ENCODE measurements at regions not wholly inside any gene's neighbourhood (a gene's known extent, or its start where the extent isn't known, plus 50 kb on each side); places are given as distances from the start of the nearest gene placed in this dataset.

DNA sequence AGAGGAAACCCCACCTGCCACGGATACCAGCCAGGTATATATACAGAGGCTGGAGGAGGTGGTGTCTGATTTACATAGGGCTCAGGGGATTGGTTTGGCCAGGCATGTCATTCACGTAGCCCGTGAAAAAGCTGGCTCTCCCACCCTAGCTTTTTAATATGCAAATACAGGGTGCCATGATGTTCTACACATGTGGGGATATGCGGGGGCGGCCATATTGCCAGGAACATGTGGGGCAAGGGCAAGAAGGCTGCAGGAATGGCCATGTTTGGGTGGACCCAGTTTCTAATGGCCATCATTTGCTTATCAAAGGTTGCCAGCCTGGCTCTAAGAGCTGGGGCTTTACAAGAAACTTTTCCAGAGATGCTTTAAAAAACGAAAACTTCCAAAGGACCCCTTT, 131.5 kb upstream of the KIF5B start:
- TF ChIP-seq, protein P1, sequence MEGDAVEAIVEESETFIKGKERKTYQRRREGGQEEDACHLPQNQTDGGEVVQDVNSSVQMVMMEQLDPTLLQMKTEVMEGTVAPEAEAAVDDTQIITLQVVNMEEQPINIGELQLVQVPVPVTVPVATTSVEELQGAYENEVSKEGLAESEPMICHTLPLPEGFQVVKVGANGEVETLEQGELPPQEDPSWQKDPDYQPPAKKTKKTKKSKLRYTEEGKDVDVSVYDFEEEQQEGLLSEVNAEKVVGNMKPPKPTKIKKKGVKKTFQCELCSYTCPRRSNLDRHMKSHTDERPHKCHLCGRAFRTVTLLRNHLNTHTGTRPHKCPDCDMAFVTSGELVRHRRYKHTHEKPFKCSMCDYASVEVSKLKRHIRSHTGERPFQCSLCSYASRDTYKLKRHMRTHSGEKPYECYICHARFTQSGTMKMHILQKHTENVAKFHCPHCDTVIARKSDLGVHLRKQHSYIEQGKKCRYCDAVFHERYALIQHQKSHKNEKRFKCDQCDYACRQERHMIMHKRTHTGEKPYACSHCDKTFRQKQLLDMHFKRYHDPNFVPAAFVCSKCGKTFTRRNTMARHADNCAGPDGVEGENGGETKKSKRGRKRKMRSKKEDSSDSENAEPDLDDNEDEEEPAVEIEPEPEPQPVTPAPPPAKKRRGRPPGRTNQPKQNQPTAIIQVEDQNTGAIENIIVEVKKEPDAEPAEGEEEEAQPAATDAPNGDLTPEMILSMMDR (IDR thresholded peaks at IDR 0.05 in 2 of 3, conservative IDR thresholded peaks at IDR 0.05 in 1 of 3; ENCODE audit: insufficient read depth in 2 of 3, low read depth in 1 of 3, low read length in 3 of 3), result no peak
- TF ChIP-seq ZBTB43 (CRISPR knock-in tag; IDR thresholded peaks at IDR 0.05) (no peak), TCF7 (IDR thresholded peaks at IDR 0.05; ENCODE audit: borderline replicate concordance) (no peak)

All from K562 (cell line).